Esophagus muscularis mucosa (tissue), 4 donors: ENCODE measurements at regions not wholly inside any gene's neighbourhood (a gene's known extent, or its start where the extent isn't known, plus 50 kb on each side); places are given as distances from the start of the nearest gene placed in this dataset.

ENCODE experiments used
- EP300 ChIP-seq: sonication (generic); formaldehyde crosslinking; IDR thresholded peaks from one replicate; pipeline ENCODE4 v1.6.1; 2017; ENCODE audit warnings: antibody characterized with exemption
- POLR2A ChIP-seq: fragments of 450-650 bp; IDR thresholded peaks from one replicate; pipeline ENCODE4 v1.6.1; 2017; ENCODE audit warnings: antibody characterized with exemption, moderate library complexity, mild to moderate bottlenecking, low read depth
- POLR2AphosphoS5 ChIP-seq, 2 donors: sonication (generic); formaldehyde crosslinking; IDR thresholded peaks; one replicate each; pipeline ENCODE4 v1.6.1; 2017; ENCODE audit warnings: antibody characterized with exemption in 2 of 2
- TF ChIP-seq, protein P1 (sequence below), 3 experiments: fragments of 200-600 bp in 2 of 3; fragments of 450-650 bp in 1 of 3; sonication (generic) in 2 of 3; IDR thresholded peaks; one replicate each; pipeline ENCODE4 v1.5.1; 2017 to 2019; ENCODE audit warnings: antibody characterized with exemption in 3 of 3, mild to moderate bottlenecking in 2 of 3, moderate library complexity in 1 of 3

GRCh38 chr2:236667526-236667925, 97.9 kb downstream of the ACKR3 start:
- TF ChIP-seq, protein P1, sequence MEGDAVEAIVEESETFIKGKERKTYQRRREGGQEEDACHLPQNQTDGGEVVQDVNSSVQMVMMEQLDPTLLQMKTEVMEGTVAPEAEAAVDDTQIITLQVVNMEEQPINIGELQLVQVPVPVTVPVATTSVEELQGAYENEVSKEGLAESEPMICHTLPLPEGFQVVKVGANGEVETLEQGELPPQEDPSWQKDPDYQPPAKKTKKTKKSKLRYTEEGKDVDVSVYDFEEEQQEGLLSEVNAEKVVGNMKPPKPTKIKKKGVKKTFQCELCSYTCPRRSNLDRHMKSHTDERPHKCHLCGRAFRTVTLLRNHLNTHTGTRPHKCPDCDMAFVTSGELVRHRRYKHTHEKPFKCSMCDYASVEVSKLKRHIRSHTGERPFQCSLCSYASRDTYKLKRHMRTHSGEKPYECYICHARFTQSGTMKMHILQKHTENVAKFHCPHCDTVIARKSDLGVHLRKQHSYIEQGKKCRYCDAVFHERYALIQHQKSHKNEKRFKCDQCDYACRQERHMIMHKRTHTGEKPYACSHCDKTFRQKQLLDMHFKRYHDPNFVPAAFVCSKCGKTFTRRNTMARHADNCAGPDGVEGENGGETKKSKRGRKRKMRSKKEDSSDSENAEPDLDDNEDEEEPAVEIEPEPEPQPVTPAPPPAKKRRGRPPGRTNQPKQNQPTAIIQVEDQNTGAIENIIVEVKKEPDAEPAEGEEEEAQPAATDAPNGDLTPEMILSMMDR (IDR thresholded peaks at IDR 0.05), result no peak
- TF ChIP-seq POLR2A, result no peak
- no peak for TF ChIP-seq POLR2AphosphoS5 (IDR thresholded peaks at IDR 0.05)
- no peak for TF ChIP-seq EP300
